BJ (cell line): ENCODE measurements at regions not wholly inside any gene's neighbourhood (a gene's known extent, or its start where the extent isn't known, plus 50 kb on each side); places are given as distances from the start of the nearest gene placed in this dataset.
"Not testable (repeated sequence)": the region's sequence is repeated elsewhere in the genome, so short reads cannot be mapped to it uniquely, and the experiment has no call there.

Experiments
- CTCF ChIA-PET: fragments of 350-600 bp; formaldehyde crosslinking; extraction: SDS; loops from one replicate; lab custom pipeline; 2021; ENCODE audit warnings: antibody characterized with exemption, inconsistent platforms; lab: Yijun Ruan, JAX
- POLR2A ChIA-PET: fragments of 300-600 bp; sonication (Branson Sonifier 250); formaldehyde crosslinking; extraction: SDS; loops from one replicate; lab custom pipeline; 2021; ENCODE audit warnings: antibody characterized with exemption; lab: Charles Lee
- DNase-seq: peaks from one replicate; pipeline ENCODE4 v3.0.0-alpha.2; 2011; ENCODE audit warnings: low read depth
- H3K27me3 ChIP-seq: 2 replicates; pipeline ENCODE4 v1.6.0; 2011; ENCODE audit warnings: low read length; ENCODE audit not compliant: control insufficient read depth, insufficient read depth
- H3K36me3 ChIP-seq: 2 replicates; pipeline ENCODE4 v1.5.1; 2011; ENCODE audit warnings: low read length; ENCODE audit not compliant: control insufficient read depth, insufficient read depth
- H3K4me3 ChIP-seq: 2 replicates; pipeline ENCODE4 v1.5.1; 2011; ENCODE audit warnings: low read depth, mild to moderate bottlenecking, control low read depth, low read length
- CTCF ChIP-seq: IDR thresholded peaks from 2 replicates; pipeline ENCODE4 v1.5.1; 2011; ENCODE audit warnings: low read depth, mild to moderate bottlenecking, control low read depth, inconsistent platforms, low read length, moderate library complexity; ENCODE audit not compliant: insufficient read depth

- DNase-seq = no peak
- Histone ChIP-seq H3K4me3 (no peak overlapping the region), H3K36me3 (no peaks in the 10 kb centered on the region), H3K27me3 (no peaks in the 10 kb centered on the region)
- no peak for TF ChIP-seq CTCF
- ChIA-PET CTCF (no interaction called here), POLR2A (no interaction called here)
Observed at GRCh38 chr7:20491284-20491683, 124.2 kb upstream of the ABCB5 start.

- H3K4me3 ChIP-seq = no peak overlapping the region
- ChIA-PET CTCF (no interaction called here), POLR2A (no interaction called here)
- H3K36me3 ChIP-seq = no peaks in the 10 kb centered on the region
- H3K27me3 ChIP-seq = no peaks in the 10 kb centered on the region
- DNase-seq = no peak
- no peak for TF ChIP-seq CTCF
Observed at GRCh38 chr7:20494566-20494965, 120.9 kb upstream of the ABCB5 start.

GRCh38 chr7:20501473-20501872 is 114.0 kb upstream of the ABCB5 start:
- H3K27me3 ChIP-seq, POLR2A ChIA-PET, CTCF ChIA-PET, H3K4me3 ChIP-seq, DNase-seq, H3K36me3 ChIP-seq: not testable (repeated sequence)

- DNase-seq = no peak
- ChIA-PET CTCF (no interaction called here), POLR2A (no interaction called here)
- Histone ChIP-seq H3K27me3 (no peaks in the 10 kb centered on the region), H3K36me3 (no peaks in the 10 kb centered on the region), H3K4me3 (no peak overlapping the region)
- TF ChIP-seq CTCF = no peak
Observed at GRCh38 chr7:20503278-20503950, 112.1 kb upstream of the ABCB5 start.

- TF ChIP-seq CTCF = no peak
- no peak overlapping the region for H3K4me3 ChIP-seq
- H3K36me3 ChIP-seq = no peaks in the 10 kb centered on the region
- no peaks in the 10 kb centered on the region for H3K27me3 ChIP-seq
- CTCF ChIA-PET = no interaction called here
- DNase-seq = no peak
- POLR2A ChIA-PET = no interaction called here
Observed at GRCh38 chr7:20504060-20504459, 111.4 kb upstream of the ABCB5 start.

GRCh38 chr7:20506175-20506574 is 109.3 kb upstream of the ABCB5 start:
- Histone ChIP-seq H3K36me3 (no peaks in the 10 kb centered on the region), H3K4me3 (no peak overlapping the region), H3K27me3 (no peaks in the 10 kb centered on the region)
- CTCF ChIA-PET = no interaction called here
- DNase-seq = no peak
- TF ChIP-seq CTCF = no peak
- POLR2A ChIA-PET = no interaction called here
